HG03025 (cell line): ENCODE measurements at regions not wholly inside any gene's neighbourhood (a gene's known extent, or its start where the extent isn't known, plus 50 kb on each side); places are given as distances from the start of the nearest gene placed in this dataset.

Experiments
- ATAC-seq: cut with Tn5 transposase; IDR thresholded peaks from one replicate; pipeline ENCODE4 v1.9.1; 2021; ENCODE audit warnings: mild to moderate bottlenecking, moderate library complexity; ENCODE audit not compliant: unreplicated experiment, low FRiP score

- ATAC-seq, result no peak
These were observed 112.3 kb upstream of the SMIM23 start for GRCh38 chr5:171673328-171673727.

- no peak for ATAC-seq
These were observed 111.8 kb upstream of the SMIM23 start for GRCh38 chr5:171673840-171674239.

DNA sequence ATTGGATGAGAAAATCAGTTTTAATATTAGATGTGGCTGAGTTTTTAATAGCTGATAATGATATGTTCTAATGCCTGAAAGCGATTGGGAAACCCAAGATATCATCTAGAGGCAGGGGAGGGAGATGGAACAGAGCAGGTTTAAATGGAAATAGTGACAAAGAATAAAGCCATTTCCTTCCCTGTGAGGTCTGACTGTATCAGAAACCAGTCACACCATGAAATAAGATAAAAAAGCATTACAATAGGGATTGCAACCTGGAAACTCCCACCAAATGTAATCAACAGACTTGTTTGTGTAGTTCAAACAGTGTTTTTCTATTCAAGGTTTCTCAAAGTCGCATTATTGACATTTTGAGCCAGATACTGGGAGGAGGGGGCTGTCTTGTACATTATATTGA, 110.1 kb upstream of the SMIM23 start:
- no peak for ATAC-seq

DNA sequence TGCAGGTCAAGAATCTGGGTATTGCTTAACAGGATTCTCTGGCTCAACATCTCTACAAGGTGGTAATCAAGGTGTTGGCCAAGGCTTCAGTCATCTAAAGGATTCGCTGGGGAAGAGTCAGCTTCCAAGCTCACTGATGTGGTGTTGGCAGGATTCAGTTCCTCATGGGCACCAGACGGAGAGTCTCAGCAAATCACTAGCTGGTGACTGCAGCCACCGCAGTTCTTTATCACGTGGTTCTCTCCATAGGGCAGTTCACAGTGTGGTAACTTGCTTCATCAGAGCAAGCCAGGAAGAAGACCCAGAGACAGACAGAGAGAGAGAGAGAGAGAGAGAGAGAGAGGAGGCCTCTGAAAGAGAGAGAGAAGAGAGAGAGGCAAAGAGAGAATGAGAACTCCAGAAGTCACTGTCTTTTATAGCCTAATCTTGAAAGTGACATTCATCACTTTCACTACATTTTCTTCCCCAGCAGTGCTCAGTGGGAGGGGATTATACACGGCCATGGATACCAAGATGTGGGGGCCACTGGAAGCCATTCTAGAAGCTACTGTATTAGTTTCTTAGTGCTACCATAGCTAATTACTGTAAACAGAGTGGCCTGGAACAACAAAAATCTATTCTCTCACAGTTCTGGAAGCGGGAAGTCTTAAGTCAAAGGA, 109.2 kb upstream of the SMIM23 start:
- ATAC-seq, result no peak

GRCh38 chr5:171678646-171679045, 107.0 kb upstream of the SMIM23 start:
- ATAC-seq, result no peak

GRCh38 chr5:171680485-171680884, 105.1 kb upstream of the SMIM23 start:
- no peak for ATAC-seq

GRCh38 chr5:171681061-171681460, 104.6 kb upstream of the SMIM23 start:
- ATAC-seq, result no peak

DNA sequence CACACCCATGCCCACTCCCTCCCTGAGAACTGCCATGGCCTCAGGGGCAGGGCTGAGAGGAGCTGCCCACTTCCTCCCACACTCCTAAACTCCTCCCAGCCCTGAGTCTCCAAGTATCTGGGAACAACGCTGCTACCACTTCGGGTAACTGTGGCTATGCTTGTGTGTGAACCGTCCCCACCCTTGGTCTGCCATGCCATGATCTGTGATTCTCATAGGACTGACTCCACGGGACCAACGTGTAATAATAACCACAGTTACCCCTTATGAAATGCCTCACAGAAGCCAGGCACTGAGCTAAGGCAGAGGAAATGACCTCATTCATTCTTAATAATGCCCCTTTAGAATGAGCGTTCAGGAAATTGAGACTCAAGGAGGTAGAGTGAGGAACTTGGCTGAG, 103.9 kb upstream of the SMIM23 start:
- ATAC-seq, result no peak

DNA sequence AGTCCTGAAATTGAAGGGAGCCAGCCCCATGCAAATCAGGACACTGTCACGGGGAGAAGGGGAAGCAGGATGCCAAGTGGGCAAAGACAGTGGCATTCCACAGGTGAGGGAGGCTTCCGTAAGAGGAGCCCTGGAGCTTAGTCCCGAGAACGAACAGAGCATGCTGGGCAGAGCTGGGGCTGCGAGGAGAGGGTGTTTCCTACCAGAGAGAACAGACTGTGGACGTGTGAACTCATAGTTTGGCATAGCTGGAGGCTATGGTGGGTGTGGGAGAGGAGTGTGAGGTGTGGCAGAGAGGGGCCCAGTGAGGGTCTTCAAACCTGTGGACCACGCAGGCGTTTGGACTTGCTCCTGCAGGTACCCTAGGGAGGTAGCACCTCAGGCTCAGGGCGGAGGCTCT, 102.8 kb upstream of the SMIM23 start:
- no peak for ATAC-seq

- no peak for ATAC-seq
These were observed 101.4 kb upstream of the SMIM23 start for GRCh38 chr5:171684169-171684568.

GRCh38 chr5:171688696-171689495, 96.7 kb upstream of the SMIM23 start:
- no peak for ATAC-seq

GRCh38 chr5:171689853-171690417, 95.7 kb upstream of the SMIM23 start:
- ATAC-seq, result no peak

DNA sequence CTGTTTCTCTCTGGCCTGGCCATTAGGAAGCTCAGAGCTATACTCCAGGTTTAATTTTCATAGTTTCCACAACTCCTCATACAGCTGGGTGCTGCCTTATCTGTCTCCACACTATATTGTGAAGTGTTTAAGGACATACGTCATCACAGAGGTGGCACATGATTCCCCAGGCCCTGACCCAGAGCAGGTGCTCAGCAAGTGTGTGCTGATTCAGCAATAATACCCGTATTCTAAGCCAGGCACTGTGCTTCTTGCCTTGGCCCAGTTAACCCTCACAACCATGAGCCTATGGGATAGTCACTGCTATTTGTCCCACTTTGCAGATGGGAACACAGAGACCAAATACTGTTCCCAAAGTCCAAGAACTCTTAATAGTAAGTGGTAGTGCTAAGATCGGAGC, 93.5 kb upstream of the SMIM23 start:
- ATAC-seq, result no peak

- ATAC-seq, result no peak
These were observed 92.7 kb upstream of the SMIM23 start for GRCh38 chr5:171692936-171693335.

- ATAC-seq, result no peak
These were observed 92.2 kb upstream of the SMIM23 start for GRCh38 chr5:171693412-171693811.

DNA sequence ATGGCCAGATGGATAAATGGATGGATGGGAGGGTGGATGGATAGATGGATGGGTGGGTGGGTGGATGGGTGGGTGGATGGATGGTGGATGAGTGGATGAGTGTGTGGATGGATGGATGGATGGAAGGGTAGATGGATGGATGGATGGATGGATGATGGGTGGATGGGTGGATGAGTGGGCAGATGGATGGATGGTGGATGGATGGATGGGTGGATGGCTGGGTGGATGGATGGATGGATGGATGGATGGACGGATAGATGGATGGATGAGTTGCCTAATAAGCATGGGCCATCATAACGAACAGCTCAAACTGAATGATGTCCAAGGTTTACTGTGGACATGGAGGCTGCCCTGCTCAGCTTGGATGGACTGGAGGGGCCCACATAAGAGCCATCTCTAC, 89.8 kb upstream of the SMIM23 start:
- no peak for ATAC-seq

DNA sequence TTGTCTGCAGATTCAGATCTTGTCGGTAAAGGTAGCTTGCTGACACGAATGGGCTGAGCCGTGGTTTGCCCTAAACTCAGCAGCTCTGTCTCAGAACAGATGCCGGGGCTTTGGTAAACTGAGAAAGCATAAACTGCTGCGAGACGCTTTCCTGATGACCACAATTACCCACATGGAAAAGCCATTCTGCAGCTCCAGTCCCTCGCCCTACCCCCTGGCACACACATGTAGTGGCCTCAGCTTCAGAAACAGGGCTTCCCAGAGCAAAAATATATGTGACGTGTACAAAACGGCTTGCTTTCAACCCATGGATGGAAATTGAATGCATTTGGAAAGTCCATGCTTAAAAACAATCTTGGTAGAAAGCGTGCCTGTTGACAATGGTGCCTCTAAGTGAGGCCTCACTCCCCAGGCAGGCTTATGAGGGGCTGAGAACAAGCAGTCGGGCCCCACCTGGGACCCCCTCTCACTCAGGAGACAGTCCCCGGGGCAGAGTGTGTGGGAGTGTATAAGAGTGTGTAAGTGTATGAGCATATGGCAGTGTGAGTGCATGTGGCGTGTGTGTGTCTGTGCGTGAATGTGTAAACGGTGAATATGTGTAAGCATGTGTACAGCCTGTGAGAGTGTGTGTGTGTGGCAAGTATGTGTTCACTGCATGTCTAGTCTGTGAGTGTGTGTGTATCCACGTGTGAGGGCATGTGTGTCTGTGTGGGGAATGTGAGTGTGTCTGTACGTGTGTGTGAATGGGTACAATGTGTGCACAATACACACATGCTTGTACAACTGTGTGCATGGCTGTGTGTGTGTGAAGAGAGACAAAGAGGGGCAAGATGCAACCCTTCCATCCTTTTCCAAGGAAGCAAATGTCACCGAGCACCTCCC, 88.2 kb upstream of the SMIM23 start:
- ATAC-seq, result no peak

GRCh38 chr5:171700318-171700912, 85.2 kb upstream of the SMIM23 start:
- ATAC-seq, result no peak

- ATAC-seq, result no peak
These were observed 84.5 kb upstream of the SMIM23 start for GRCh38 chr5:171701100-171701541.

DNA sequence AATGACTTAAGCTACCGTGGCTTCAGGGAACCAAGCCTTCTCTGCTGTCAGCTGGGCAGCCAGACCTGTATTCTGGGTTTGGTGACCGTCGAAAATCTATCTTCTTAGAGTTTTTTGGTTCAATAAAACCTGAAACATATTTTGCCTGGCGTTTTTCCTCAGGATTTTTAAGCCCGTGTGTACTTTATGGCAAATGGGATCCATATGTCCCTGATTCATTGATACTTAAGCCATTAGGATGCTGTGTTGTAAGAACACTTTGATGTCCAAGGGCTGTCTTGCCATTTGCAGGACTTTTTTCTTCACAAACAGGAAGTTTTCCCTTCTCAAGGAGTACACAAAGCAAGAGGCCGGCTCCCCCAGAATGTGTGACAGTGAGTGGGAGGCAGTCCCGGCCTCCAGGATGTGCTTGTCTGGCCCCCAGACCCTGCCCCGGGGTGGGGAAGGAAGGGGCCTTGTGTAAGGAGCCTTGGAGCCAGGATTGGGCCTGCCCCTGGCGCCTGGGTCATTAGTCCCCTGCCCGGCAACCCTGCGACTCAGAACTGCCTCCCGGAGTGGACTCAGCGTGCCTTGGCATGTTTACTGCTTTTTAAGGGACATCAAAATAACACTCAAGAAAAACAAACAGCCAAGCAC, 83.4 kb upstream of the SMIM23 start:
- no peak for ATAC-seq
